GM10248 (cell line): ENCODE measurements at regions not wholly inside any gene's neighbourhood (a gene's known extent, or its start where the extent isn't known, plus 50 kb on each side); places are given as distances from the start of the nearest gene placed in this dataset.
"Not testable (repeated sequence)": the region's sequence is repeated elsewhere in the genome, so short reads cannot be mapped to it uniquely, and the experiment has no call there.

ENCODE experiments used
- CTCF ChIA-PET: fragments of 300-600 bp; sonication (Branson Sonifier 250); formaldehyde crosslinking; extraction: SDS; loops from one replicate; lab custom pipeline; 2021; ENCODE audit warnings: antibody characterized with exemption; lab: Yijun Ruan, JAX
- POLR2A ChIA-PET: fragments of 350-650 bp; sonication (Branson Sonifier 250); formaldehyde crosslinking; extraction: SDS; loops from one replicate; lab custom pipeline; 2020; ENCODE audit warnings: antibody characterized with exemption; lab: Yijun Ruan, JAX
- DNase-seq: peaks from one replicate; pipeline ENCODE4 v3.0.0; 2012; ENCODE audit errors: extremely low spot score
- TF ChIP-seq, protein P1 (sequence below): IDR thresholded peaks from 2 replicates; pipeline ENCODE4 v1.5.1; 2012; ENCODE audit warnings: mild to moderate bottlenecking, low read depth; ENCODE audit errors: extremely low read depth, missing control alignments, control extremely low read depth

DNA sequence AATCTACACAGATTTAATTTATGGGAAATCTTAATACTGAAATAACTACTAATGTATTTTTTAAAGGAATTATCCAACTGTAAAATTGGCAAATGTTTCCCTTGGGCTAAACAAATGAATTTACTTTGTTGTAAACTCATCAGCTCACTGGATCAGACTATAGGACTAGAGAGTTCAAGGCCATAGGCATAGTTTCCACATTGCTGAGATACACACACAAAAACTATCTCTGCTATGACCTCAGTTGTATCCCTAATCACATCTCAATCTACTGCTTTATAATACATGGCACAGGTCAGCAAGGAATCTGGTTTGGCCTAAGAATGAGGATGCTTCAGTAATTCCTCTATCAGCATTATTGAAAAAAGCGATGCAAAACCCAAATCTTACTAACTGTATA lies 101.1 kb upstream of the SLC39A10 start:
- TF ChIP-seq, protein P1, sequence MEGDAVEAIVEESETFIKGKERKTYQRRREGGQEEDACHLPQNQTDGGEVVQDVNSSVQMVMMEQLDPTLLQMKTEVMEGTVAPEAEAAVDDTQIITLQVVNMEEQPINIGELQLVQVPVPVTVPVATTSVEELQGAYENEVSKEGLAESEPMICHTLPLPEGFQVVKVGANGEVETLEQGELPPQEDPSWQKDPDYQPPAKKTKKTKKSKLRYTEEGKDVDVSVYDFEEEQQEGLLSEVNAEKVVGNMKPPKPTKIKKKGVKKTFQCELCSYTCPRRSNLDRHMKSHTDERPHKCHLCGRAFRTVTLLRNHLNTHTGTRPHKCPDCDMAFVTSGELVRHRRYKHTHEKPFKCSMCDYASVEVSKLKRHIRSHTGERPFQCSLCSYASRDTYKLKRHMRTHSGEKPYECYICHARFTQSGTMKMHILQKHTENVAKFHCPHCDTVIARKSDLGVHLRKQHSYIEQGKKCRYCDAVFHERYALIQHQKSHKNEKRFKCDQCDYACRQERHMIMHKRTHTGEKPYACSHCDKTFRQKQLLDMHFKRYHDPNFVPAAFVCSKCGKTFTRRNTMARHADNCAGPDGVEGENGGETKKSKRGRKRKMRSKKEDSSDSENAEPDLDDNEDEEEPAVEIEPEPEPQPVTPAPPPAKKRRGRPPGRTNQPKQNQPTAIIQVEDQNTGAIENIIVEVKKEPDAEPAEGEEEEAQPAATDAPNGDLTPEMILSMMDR = no peak
- ChIA-PET CTCF (interaction anchor here (1.2 kb wide), 1 partner anchor 511 kb away, joined by 3 read pairs; no protein-coding TSS in a partner anchor), POLR2A (no interaction called here)
- no peak for DNase-seq

DNA sequence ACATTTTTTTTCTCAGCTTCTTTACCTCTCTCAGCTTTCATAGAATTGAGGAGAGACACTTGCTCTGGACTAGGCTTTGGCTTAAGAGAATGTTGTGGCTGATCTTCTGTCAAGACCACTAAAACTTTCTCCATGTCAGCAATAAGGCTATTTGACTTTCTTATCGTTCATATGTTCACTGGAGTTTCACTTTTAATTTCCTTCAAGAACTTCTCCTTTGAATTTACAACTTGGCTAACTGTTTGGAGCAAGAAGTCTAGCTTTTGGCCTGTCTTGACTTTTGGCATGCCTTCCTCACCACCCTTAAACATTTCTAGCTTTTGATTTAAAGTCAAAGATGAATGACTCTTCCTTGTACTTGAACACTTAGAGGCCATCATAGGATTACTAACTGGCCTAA lies 104.4 kb upstream of the SLC39A10 start:
- ChIA-PET POLR2A (no interaction called here), CTCF (interaction anchor here (0.6 to 1.4 kb wide), 3 partner anchors 11 to 54 kb away, joined by 3 to 4 read pairs (median 3); no protein-coding TSS in a partner anchor)
- no peak for DNase-seq
- TF ChIP-seq, protein P1 = no peak

DNA sequence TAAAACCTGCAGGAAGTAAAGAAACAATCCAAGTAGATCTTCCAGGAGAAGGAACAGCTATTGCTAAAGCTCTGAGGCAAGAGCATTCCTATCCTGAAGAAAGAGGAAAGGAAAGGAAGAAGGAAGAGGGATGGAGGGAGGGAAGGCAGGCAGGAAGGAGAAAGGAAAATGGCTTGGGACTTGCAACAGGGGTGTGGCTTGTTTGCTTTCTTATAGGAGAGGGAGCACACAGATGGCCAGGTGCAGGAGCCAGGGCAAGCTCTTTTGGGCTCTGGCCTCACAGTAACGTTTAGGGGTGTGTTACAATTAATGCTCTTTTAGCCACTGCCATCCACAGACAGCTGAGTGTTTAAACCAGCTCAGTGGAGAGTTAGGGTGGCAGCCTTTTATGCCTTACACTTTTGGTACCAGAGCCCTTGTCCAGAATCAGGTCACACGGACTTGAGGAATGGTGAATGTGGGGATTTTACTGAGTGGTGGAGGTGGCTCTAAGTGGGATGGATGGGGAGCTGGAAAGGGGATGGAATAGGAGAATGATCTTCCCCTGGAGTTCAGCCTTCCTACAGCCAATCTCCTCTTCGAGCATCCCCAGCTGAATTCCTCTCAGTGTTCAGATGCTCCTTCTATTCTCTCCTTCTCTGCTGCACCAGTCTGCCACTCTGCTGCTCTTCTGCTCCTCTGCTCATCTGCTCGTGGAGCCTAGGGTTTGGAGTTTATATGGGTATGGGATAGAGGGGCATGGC lies 108.7 kb upstream of the SLC39A10 start:
- ChIA-PET POLR2A (no interaction called here), CTCF (interaction anchor here (0.9 to 2.2 kb wide), 5 partner anchors 12 to 112 kb away, joined by 3 to 7 read pairs (median 6); no protein-coding TSS in a partner anchor)
- no peak for DNase-seq
- TF ChIP-seq, protein P1 = no peak

DNA sequence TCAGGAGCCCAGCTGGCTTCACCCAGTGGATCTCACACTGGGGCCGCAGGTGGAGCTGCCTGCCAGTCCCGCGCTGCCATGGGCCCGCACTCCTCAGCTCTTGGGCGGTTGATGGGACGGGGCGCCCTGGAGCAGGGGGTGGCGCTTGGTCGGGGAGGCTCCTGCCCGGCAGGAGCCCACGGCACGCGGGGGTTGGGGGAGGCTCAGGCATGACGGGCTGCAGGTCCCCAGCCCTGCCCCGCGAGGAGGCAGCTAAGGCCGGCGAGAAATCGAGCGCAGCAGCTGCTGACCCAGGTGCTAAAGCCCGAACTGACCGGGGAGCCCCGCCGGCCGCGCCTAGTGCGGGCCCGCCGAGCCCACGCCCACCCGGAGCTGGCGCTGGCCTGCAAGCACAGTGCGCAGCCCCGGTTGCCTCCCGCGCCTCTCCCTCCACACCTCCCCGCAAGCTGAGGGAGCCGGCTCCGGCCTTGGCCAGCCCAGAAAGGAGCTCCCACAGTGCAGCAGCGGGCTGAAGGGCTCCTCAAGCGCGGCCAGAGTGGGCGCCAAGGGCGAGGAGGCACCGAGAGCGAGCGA lies 109.7 kb upstream of the SLC39A10 start:
- CTCF ChIA-PET = interaction anchor here (0.9 to 2.2 kb wide), 8 partner anchors 11 to 453 kb away, joined by 3 to 7 read pairs (median 3); no protein-coding TSS in a partner anchor
- DNase-seq, POLR2A ChIA-PET: not testable (repeated sequence)

DNA sequence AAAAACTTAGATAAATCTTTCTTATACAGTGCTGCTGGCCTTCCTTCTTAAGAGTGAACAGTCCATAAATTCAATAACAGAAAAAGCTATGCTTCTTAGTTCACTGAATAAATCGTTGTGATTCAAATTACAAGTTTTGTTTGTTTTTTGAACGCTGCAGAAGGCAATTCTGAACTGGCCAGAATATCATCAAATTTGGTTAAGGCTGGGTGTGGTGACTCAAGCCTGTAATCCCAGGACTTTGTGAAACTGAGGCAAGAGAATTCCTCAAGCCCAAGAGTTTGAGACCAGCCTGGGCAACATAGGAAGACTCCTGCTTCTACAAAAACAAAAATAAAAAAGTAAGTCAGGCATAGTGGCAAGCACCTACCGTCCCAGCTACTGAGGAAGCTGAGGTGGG lies 111.2 kb upstream of the SLC39A10 start:
- POLR2A ChIA-PET = no interaction called here
- CTCF ChIA-PET = no interaction called here
- no peak for DNase-seq
- TF ChIP-seq, protein P1 = no peak

DNA sequence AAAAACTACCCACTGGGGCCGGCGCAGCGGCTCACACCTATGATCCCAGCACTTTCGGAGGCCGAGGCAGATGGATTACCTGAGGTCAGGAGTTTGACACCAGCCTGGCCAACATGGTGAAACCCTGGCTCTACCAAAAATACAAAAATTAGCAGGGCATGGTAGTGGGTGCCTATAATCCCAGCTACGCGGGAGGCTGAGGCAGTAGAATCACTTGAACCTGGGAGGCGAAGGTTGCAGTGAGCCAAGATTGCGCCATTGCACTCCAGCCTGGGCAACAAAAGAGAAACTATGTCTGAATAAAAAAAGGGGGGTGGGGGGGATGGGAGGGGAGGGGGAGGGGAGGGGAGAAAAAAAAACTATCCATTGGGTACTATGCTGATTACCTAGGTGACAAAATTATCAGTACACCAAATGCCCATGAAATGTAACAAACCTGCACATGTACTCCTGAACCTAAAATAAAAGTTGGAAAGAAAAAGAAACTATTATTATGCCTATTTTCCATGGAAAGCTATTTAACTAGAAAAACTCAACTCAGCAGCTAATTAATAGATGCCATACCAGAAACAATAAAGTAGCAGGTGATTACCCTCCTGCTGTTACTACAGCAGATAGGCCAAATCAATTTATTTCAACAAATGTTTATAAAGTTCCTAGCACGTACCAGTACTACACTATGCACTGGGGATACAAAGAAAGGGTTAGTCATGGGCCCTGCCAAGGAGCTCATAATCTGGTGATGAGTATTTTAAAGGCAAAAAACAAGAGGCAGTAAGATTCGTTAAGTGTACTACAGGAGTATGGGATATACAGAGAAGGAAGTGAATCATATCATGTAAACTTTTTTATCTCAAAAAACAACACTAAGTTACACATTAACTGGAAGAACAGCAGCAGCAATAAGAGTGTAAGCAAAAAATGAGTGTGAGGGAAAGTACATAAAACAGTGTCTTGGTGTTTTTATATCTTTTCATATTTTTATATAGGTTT lies 112.8 kb upstream of the SLC39A10 start:
- TF ChIP-seq, protein P1 = no peak
- POLR2A ChIA-PET = no interaction called here
- CTCF ChIA-PET = interaction anchor here (1.1 to 1.5 kb wide), 4 partner anchors 9 to 116 kb away, joined by 3 to 4 read pairs (median 3); no protein-coding TSS in a partner anchor
- DNase-seq = peak; percentile 48
